ENCODE measurements at regions not wholly inside any gene's neighbourhood (a gene's known extent, or its start where the extent isn't known, plus 50 kb on each side); places are given as distances from the start of the nearest gene placed in this dataset.

GRCh38 chr1:36603461-36603860 is 120.7 kb upstream of the CSF3R start:
- Histone ChIP-seq H3K9me3 (no peaks in the 10 kb centered on the region), H3K27me3 (ENCODE audit: insufficient read depth in 3 of 3, low read length in 2 of 3) (peaks cover 0 to 16% (median 6%) of the 10 kb centered on the region in 3 donors), H3K4me3 (no peak overlapping the region), H3K36me3 (ENCODE audit: insufficient read depth in 1 of 2, low read depth in 1 of 2) (no peaks in the 10 kb centered on the region), H3K4me1 (no peaks in the 10 kb centered on the region), H3K27ac (no peak overlapping the region)
- intact Hi-C loops (cut with DNase I): no loop called here
- ATAC-seq (no peak), DNase-seq (no peak)
- TF ChIP-seq CTCF (IDR thresholded peaks at IDR 0.05): no peak
- WGBS, 3 donors: 82 to 84% (median 84%) methylated on average over 3 of the region's 3 CpGs

GRCh38 chr1:36602184-36602583 is 119.5 kb upstream of the CSF3R start:
- Histone ChIP-seq H3K4me3 (no peak overlapping the region), H3K27ac (no peak overlapping the region), H3K4me1 (no peaks in the 10 kb centered on the region), H3K9me3 (no peaks in the 10 kb centered on the region), H3K36me3 (ENCODE audit: insufficient read depth in 1 of 2, low read depth in 1 of 2) (no peaks in the 10 kb centered on the region), H3K27me3 (ENCODE audit: insufficient read depth in 3 of 3, low read length in 2 of 3) (peaks cover 3 to 16% (median 9%) of the 10 kb centered on the region in 3 donors)
- no peak for TF ChIP-seq CTCF (IDR thresholded peaks at IDR 0.05)
- 30 to 45% (median 41%) methylated on average over 4 of the region's 4 CpGs for WGBS, 3 donors
- intact Hi-C loops (cut with DNase I): no loop called here
- ATAC-seq (no peak), DNase-seq (no peak)

- peaks cover 3 to 21% (median 9%) of the 10 kb centered on the region in 3 donors for H3K27me3 ChIP-seq (ENCODE audit: insufficient read depth in 3 of 3, low read length in 2 of 3)
- ATAC-seq: no peak
- TF ChIP-seq CTCF (IDR thresholded peaks at IDR 0.05): no peak
- no peaks in the 10 kb centered on the region for H3K4me1 ChIP-seq
- no peak for DNase-seq
- no peak overlapping the region for H3K27ac ChIP-seq
- H3K4me3 ChIP-seq: no peak overlapping the region
- H3K9me3 ChIP-seq: no peaks in the 10 kb centered on the region
- intact Hi-C loops (cut with DNase I): no loop called here
- 65 to 85% (median 81%) methylated on average over 1 of the region's 1 CpG for WGBS, 3 donors
- no peaks in the 10 kb centered on the region for H3K36me3 ChIP-seq (ENCODE audit: insufficient read depth in 1 of 2, low read depth in 1 of 2)
These were observed 117.1 kb upstream of the CSF3R start for GRCh38 chr1:36599828-36600227.

- Histone ChIP-seq H3K27me3 (ENCODE audit: insufficient read depth in 3 of 3, low read length in 2 of 3) (peaks cover 3 to 19% (median 7%) of the 10 kb centered on the region in 3 donors), H3K4me3 (no peak overlapping the region), H3K36me3 (ENCODE audit: insufficient read depth in 1 of 2, low read depth in 1 of 2) (no peaks in the 10 kb centered on the region), H3K4me1 (no peaks in the 10 kb centered on the region), H3K9me3 (no peaks in the 10 kb centered on the region), H3K27ac (no peak overlapping the region)
- ATAC-seq (no peak), DNase-seq (no peak)
- TF ChIP-seq CTCF (IDR thresholded peaks at IDR 0.05): no peak
- intact Hi-C loops (cut with DNase I): no loop called here
- 75 to 79% (median 76%) methylated on average over 5 of the region's 5 CpGs for WGBS, 3 donors
These were observed 114.8 kb upstream of the CSF3R start for GRCh38 chr1:36597514-36597913.

GRCh38 chr1:36595921-36596320 is 113.2 kb upstream of the CSF3R start:
- H3K9me3 ChIP-seq: no peaks in the 10 kb centered on the region
- DNase-seq (no peak), ATAC-seq (no peak)
- WGBS, 3 donors: 73 to 76% (median 76%) methylated on average over 11 of the region's 11 CpGs
- H3K27ac ChIP-seq: no peak overlapping the region
- H3K4me1 ChIP-seq: no peaks in the 10 kb centered on the region
- no peak overlapping the region for H3K4me3 ChIP-seq
- TF ChIP-seq CTCF (IDR thresholded peaks at IDR 0.05): no peak
- H3K36me3 ChIP-seq (ENCODE audit: insufficient read depth in 1 of 2, low read depth in 1 of 2): no peaks in the 10 kb centered on the region
- peaks cover 3 to 34% (median 3%) of the 10 kb centered on the region in 3 donors for H3K27me3 ChIP-seq (ENCODE audit: insufficient read depth in 3 of 3, low read length in 2 of 3)
- intact Hi-C loops (cut with DNase I): no loop called here
